ENCODE measurements at regions not wholly inside any gene's neighbourhood (a gene's known extent, or its start where the extent isn't known, plus 50 kb on each side); places are given as distances from the start of the nearest gene placed in this dataset.
"Not testable (repeated sequence)": the region's sequence is repeated elsewhere in the genome, so short reads cannot be mapped to it uniquely, and the experiment has no call there.

DNA sequence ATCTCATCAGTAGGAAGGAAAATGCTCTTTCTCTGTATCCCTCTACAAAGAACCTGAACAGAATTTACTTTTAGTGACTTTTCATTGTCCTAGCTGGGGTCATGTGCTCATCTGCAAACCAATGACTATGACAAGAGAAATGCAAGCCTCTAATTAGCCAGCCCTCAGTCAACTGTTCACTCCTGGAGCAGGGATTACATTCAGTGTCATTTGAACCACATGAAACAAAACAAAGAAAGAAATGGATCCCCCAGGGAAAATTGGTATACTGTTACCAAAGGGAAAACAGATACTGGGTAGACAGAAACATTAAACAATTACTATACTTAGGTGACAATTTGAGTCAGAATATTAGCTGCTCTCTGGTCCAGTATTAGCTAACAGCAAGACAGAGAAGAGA lies 173.6 kb downstream of the RCHY1 start:
- no peaks in the 10 kb centered on the region for H3K9me3 ChIP-seq
- intact Hi-C loops (cut with DNase I, micrococcal nuclease) = no loop called here
- ATAC-seq (no peak), DNase-seq (no peak)
- no peaks in the 10 kb centered on the region for H3K4me1 ChIP-seq (ENCODE audit: low read depth)
- no peak overlapping the region for H3K4me3 ChIP-seq
- TF ChIP-seq, protein P1, sequence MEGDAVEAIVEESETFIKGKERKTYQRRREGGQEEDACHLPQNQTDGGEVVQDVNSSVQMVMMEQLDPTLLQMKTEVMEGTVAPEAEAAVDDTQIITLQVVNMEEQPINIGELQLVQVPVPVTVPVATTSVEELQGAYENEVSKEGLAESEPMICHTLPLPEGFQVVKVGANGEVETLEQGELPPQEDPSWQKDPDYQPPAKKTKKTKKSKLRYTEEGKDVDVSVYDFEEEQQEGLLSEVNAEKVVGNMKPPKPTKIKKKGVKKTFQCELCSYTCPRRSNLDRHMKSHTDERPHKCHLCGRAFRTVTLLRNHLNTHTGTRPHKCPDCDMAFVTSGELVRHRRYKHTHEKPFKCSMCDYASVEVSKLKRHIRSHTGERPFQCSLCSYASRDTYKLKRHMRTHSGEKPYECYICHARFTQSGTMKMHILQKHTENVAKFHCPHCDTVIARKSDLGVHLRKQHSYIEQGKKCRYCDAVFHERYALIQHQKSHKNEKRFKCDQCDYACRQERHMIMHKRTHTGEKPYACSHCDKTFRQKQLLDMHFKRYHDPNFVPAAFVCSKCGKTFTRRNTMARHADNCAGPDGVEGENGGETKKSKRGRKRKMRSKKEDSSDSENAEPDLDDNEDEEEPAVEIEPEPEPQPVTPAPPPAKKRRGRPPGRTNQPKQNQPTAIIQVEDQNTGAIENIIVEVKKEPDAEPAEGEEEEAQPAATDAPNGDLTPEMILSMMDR (IDR thresholded peaks at IDR 0.05) = no peak
- no peaks in the 10 kb centered on the region for H3K36me3 ChIP-seq (ENCODE audit: low read depth)

DNA sequence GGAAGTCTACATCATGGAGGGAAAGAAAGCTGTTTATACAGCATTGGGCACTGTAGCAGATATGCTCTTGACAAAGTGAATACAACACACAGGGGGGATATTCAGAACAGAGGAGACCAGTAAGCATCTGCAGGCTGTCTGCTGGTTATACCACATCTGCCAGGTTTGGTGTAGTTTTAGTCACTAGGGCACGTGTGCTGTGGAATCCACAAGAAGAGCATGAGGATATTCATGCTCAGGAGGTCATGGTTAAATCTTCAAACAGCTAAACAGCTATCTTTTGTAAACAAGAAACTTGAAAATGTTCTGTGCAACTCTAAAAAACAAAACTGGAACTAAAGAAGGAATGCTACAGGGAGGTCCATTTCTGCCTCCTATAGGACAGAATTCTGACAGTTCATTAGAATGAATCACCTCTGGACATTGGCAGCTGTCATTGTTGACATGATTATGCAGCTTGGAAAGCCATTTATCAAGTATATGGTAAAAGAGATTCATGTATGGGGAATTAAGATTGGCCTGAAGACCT lies 175.8 kb downstream of the RCHY1 start:
- Histone ChIP-seq H3K36me3 (ENCODE audit: low read depth) (no peaks in the 10 kb centered on the region), H3K9me3 (no peaks in the 10 kb centered on the region), H3K4me1 (ENCODE audit: low read depth) (no peaks in the 10 kb centered on the region), H3K4me3 (no peak overlapping the region)
- ATAC-seq (no peak), DNase-seq (no peak)
- TF ChIP-seq, protein P1 (IDR thresholded peaks at IDR 0.05) = no peak
- intact Hi-C loops (cut with DNase I, micrococcal nuclease) = no loop called here

DNA sequence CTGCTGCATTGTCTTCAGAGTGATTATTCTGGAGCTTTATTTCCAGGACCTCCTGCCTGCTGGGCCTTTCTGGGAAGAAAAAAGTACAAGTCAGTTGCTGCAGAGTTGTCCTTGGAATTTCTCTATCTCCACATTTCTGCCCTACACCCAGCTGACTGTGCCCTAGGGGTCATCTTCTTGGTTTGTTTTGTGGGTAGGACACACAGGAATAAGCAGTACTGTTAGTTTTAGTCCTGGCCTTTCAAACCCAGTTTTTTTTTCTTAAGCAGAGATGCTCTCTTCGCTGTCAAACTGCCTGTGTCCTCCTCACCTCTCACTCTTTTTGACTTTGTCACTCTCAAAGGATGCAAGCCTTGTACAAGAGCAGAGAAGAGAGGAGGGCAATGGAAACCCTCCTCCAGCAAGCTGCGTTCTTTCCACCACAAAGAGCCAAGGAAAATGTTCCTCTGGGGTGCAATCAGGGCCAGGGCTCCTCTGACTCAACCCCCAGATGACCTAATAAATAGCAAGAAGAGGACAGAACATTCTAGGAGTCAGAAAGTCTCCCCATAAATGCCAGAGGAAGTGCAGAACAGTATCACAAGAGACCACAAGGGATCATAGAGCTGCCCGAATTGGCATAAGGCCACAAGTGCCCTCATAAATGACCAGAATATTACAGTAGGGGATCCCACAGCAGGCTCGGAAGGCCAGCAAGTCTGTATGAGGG lies 186.2 kb downstream of the RCHY1 start:
- no peaks in the 10 kb centered on the region for H3K9me3 ChIP-seq
- no peak for DNase-seq
- intact Hi-C loops (cut with DNase I, micrococcal nuclease) = no loop called here
- TF ChIP-seq, protein P1 (IDR thresholded peaks at IDR 0.05) = no peak
- H3K36me3 ChIP-seq (ENCODE audit: low read depth) = no peaks in the 10 kb centered on the region
- H3K4me1 ChIP-seq (ENCODE audit: low read depth) = no peaks in the 10 kb centered on the region
- peak; percentile 11 for ATAC-seq
- no peak overlapping the region for H3K4me3 ChIP-seq

DNA sequence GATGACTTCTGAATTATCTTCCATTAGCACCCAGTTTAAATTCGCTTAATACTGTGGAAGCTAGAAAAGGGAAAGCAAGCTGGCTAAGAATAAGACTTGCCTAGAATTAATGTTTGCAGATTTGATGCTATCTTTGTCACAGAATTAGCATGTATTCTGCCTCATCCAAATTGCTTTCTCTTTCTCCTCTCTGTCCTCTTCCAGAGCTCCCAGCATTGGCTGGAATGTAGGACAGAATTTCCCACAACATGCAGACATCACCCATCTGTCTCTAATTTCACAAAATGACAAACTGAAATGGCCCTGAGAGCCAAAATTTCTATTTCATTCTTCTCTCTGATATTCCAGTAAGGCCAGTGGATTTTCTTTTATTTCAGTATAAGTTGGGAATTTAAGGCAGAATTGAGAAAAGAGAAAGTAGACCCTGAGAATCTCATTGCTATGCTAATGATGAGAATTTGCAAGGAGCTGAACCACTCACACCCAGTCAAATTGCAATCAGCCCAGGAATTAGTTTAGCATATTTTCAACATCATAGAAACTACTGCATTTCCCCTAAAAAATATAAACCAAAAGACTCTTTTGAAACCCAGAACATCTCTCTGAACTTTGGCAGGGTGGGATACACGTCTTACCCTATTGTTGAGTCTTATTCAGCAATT lies 188.8 kb downstream of the RCHY1 start:
- no peak overlapping the region for H3K4me3 ChIP-seq
- no peaks in the 10 kb centered on the region for H3K4me1 ChIP-seq (ENCODE audit: low read depth)
- TF ChIP-seq, protein P1 (IDR thresholded peaks at IDR 0.05) = no peak
- H3K36me3 ChIP-seq (ENCODE audit: low read depth) = no peaks in the 10 kb centered on the region
- intact Hi-C loops (cut with DNase I, micrococcal nuclease) = no loop called here
- no peak for DNase-seq
- no peaks in the 10 kb centered on the region for H3K9me3 ChIP-seq
- ATAC-seq = no peak

DNA sequence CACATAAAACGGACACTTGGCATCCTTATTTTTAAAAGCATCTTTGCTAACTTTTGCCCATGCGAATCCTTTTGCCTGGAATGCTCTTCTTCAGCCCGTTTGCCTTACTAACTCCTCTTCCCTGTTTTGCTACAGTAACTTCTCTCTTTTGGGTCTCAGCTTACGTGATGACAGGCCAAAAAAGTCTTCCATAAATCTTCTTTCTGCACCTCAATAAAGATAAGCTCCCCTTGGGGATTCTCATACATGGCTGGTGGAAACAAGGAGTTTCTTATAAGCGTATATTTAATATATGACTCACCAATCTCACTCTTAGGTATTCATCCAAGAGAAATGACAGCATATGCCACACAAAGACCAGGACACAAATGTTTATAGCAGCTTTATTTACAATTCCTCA lies 192.7 kb downstream of the RCHY1 start:
- intact Hi-C loops (cut with DNase I, micrococcal nuclease) = no loop called here
- ATAC-seq (no peak), DNase-seq (no peak)
- peaks cover 2% of the 10 kb centered on the region for H3K9me3 ChIP-seq
- TF ChIP-seq, protein P1 (IDR thresholded peaks at IDR 0.05) = no peak
- H3K4me1 ChIP-seq (ENCODE audit: low read depth) = no peaks in the 10 kb centered on the region
- no peaks in the 10 kb centered on the region for H3K36me3 ChIP-seq (ENCODE audit: low read depth)
- no peak overlapping the region for H3K4me3 ChIP-seq

DNA sequence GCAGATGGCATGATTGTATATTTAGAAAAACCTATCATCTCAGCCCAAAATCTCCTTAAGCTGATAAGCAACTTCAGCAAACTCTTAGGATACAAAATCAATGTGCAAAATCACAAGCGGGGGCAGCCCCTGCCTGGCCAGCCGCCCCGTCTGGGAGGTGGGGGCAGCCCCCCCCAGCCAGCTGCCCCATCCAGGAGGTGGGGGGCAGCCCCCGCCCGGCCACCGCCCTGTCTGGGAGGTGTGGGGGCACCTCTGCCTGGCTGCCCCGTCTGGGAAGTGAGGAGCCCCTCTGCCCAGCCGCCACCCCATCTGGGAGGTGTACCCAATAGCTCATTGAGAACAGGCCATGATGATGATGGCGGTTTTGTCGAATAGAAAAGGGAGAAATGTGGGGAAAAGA lies 196.6 kb downstream of the RCHY1 start:
- H3K36me3 ChIP-seq (ENCODE audit: low read depth); intact Hi-C loops (cut with DNase I, micrococcal nuclease); H3K9me3 ChIP-seq; ATAC-seq; DNase-seq; H3K4me1 ChIP-seq (ENCODE audit: low read depth); H3K4me3 ChIP-seq: not testable (repeated sequence)

Measured in mucosa of descending colon (tissue), 3 donors.